ENCODE measurements at regions not wholly inside any gene's neighbourhood (a gene's known extent, or its start where the extent isn't known, plus 50 kb on each side); places are given as distances from the start of the nearest gene placed in this dataset.

DNA sequence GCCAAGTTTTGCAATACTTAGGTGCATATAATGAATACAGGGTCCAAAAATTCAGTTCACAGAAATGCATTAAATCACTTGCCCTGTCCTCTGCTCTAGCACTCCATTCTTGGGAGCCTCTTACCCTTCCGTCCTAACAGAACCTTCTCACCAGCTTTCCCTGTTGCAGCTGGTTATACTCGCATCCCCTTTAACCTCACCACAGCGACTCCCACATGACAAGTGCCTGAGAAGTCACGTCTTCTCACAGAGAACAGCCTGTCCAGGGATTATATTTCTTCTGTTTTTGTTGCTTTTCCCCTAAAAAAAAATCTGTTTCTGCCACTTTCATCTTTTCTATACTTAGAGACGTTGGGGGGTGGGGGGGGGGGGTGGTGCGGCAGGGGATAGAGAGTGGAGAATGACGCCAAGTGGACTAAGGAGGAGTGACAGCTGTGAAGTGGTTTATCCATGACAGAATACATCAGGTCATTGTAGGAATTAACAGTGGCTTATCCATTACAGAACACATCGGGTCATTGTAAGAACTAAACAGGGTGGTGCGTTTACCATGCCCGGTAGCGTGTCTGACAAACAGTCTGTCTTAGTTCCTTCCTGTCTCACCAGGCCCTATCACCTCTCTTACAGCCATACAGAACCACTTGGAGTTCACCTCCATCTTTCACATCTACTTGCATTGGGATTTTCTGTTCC, 117.6 kb downstream of the UBE2U start:
- Mint-ChIP-seq H3K4me1 (peaks cover 16% of the 10 kb centered on the region), H3K4me3 (no peak overlapping the region), H3K27me3 (ENCODE audit: low read depth) (0 out of 2 replicates have a peak, but pooled peaks cover 4% of the 10 kb centered on the region), H3K9me3 (no peaks in the 10 kb centered on the region), H3K36me3 (no peaks in the 10 kb centered on the region), H3K27ac (no peak overlapping the region)
- TF ChIP-seq ZNF423 (CRISPR knock-in tag; IDR thresholded peaks at IDR 0.05), result no peak
- no peak for TF ChIP-seq PRRX2 (CRISPR knock-in tag; IDR thresholded peaks at IDR 0.05)
- TF ChIP-seq MAX (CRISPR knock-in tag; IDR thresholded peaks at IDR 0.05), result no peak
- no peak for TF ChIP-seq ZNF281 (CRISPR knock-in tag; IDR thresholded peaks at IDR 0.05)
- no peak for TF ChIP-seq ZBTB43 (CRISPR knock-in tag; IDR thresholded peaks at IDR 0.05)
- TF ChIP-seq ZBTB21 (CRISPR knock-in tag; IDR thresholded peaks at IDR 0.05; ENCODE audit: borderline replicate concordance), result no peak
- TF ChIP-seq RELA (CRISPR knock-in tag; IDR thresholded peaks at IDR 0.05; ENCODE audit: borderline replicate concordance), result no peak
- TF ChIP-seq TP53 (CRISPR knock-in tag; IDR thresholded peaks at IDR 0.05), result no peak
- no peak for DNase-seq (ENCODE audit: low spot score)
- no peak for ATAC-seq
- CTCF ChIA-PET, result no interaction called here
- POLR2A ChIA-PET, result no interaction called here

DNA sequence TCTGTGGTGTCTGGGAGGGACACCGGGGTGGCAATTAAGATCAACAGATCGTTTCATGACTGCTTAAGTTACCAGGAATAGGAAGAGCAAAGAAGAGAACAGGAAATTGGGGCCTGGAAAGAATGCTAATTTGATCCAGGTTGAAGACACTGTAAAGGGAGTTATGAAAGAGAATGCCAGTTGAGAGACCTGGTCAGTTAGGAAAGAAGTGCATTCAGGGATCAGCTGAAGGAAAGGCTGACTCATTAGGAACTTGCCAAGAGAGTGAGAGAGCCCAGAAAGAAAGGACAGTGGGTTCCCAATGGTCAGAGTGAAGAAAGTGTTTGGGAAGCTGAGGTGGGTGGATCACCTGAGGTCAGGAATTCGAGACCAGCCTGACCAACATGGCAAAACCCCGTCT, 119.6 kb downstream of the UBE2U start:
- H3K4me1 Mint-ChIP-seq, result peaks cover 16% of the 10 kb centered on the region
- no peak for DNase-seq (ENCODE audit: low spot score)
- no peak for TF ChIP-seq NFE2L1 (CRISPR knock-in tag; IDR thresholded peaks at IDR 0.05)
- TF ChIP-seq FOXP1 (CRISPR knock-in tag; IDR thresholded peaks at IDR 0.05; ENCODE audit: borderline replicate concordance), result no peak
- TF ChIP-seq MLX (CRISPR knock-in tag; IDR thresholded peaks at IDR 0.05), result no peak
- TF ChIP-seq ZNF232 (CRISPR knock-in tag; IDR thresholded peaks at IDR 0.05), result no peak
- TF ChIP-seq ZSCAN18 (CRISPR knock-in tag; IDR thresholded peaks at IDR 0.05), result no peak
- no peak for TF ChIP-seq ARID4B (CRISPR knock-in tag; IDR thresholded peaks at IDR 0.05; ENCODE audit: borderline replicate concordance)
- no peak for TF ChIP-seq TEAD1 (CRISPR knock-in tag; IDR thresholded peaks at IDR 0.05)
- no peak for TF ChIP-seq ATF1 (CRISPR knock-in tag; IDR thresholded peaks at IDR 0.05)
- TF ChIP-seq NR2C2 (CRISPR knock-in tag; IDR thresholded peaks at IDR 0.05), result no peak
- TF ChIP-seq SOX15 (CRISPR knock-in tag; IDR thresholded peaks at IDR 0.05), result no peak
- no peak for TF ChIP-seq JAZF1 (CRISPR knock-in tag; IDR thresholded peaks at IDR 0.05)
- TF ChIP-seq ZNF263 (CRISPR knock-in tag; IDR thresholded peaks at IDR 0.05; ENCODE audit: low read depth), result no peak
- TF ChIP-seq KAT7 (CRISPR knock-in tag; IDR thresholded peaks at IDR 0.05; ENCODE audit: borderline replicate concordance), result no peak
- no peak for TF ChIP-seq MAX (CRISPR knock-in tag; IDR thresholded peaks at IDR 0.05)
- TF ChIP-seq ZNF423 (CRISPR knock-in tag; IDR thresholded peaks at IDR 0.05), result no peak
- no peak for TF ChIP-seq ELF4 (CRISPR knock-in tag; IDR thresholded peaks at IDR 0.05; ENCODE audit: low read depth)

More for the DNA sequence above, 119.6 kb downstream of the UBE2U start:
- ChIA-PET CTCF (no interaction called here), POLR2A (no interaction called here)
- Mint-ChIP-seq H3K27ac (no peak overlapping the region), H3K4me3 (no peak overlapping the region), H3K27me3 (ENCODE audit: low read depth) (0 out of 2 replicates have a peak, but pooled peaks cover 4% of the 10 kb centered on the region), H3K9me3 (peaks cover under 1% of the 10 kb centered on the region; the same call in 1 of the 2 replicates), H3K36me3 (no peaks in the 10 kb centered on the region)
- ATAC-seq, result no peak

All from WTC11 (cell line).